ENCODE measurements at regions not wholly inside any gene's neighbourhood (a gene's known extent, or its start where the extent isn't known, plus 50 kb on each side); places are given as distances from the start of the nearest gene placed in this dataset.
A peak's percentile ranks its signal among the peaks of the same experiment; 100 is the strongest.
"Not testable (repeated sequence)": the region's sequence is repeated elsewhere in the genome, so short reads cannot be mapped to it uniquely, and the experiment has no call there.

DNA sequence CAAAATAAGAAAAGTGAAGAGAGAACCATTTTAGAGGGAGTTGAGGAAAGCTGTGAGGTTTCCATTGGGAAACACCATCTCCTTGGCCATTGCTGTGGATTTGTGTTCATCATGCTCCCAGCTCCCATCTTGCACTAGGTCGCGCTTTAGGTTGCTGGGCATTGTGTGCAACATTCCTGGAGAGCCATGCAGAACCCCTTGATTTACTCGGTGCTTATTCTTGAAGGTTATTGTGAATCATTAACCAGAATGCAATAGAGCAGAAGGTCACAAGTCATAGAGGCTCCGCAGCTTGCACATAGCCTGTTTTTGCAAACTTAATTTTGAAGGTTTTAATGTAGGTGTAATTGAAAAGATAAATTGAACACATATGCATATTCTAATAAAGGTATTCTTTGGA is 239.2 kb upstream of the IL12A start:
- DNase-seq: no peak

- no peak for DNase-seq
Observed at GRCh38 chr3:159751146-159751545, 237.5 kb upstream of the IL12A start.

GRCh38 chr3:159751752-159752151 is 236.9 kb upstream of the IL12A start:
- no peak for DNase-seq

GRCh38 chr3:159756279-159757207 is 232.1 kb upstream of the IL12A start:
- not testable (repeated sequence) for DNase-seq

DNA sequence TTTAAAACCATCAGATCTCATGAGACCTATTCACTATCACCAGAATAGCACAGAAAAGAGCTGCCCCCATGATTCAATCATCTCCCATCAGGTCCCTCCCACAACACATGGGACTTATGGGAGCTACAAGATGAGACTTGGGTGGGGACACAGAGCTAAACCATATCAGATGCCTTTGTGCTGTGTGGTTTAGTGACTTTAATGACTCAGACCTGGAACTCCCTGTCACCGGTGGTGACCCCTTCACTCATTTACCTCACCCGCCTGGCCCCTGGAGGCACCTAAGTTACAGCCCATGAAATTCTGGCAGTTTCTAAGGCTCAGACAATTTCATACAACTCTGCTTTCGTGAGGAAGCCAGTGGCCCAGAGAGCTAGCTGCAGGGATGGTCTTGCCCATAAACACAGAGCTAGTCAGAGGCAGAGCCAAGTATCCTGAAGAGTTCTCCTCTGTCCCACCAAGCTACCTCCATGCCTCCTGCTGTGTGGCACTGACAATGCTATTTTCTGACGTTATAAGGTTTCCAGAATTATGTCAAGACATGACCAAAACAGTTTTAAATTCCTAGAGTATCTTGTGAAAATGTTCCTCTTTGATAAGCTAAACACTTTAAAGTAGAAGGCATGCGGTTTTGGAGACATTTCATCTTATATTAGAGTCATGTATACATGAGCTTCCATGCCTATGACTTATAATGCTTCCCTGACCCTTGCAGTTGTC is 231.1 kb upstream of the IL12A start:
- DNase-seq: no peak

GRCh38 chr3:159760046-159760445 is 228.6 kb upstream of the IL12A start:
- no peak for DNase-seq

DNA sequence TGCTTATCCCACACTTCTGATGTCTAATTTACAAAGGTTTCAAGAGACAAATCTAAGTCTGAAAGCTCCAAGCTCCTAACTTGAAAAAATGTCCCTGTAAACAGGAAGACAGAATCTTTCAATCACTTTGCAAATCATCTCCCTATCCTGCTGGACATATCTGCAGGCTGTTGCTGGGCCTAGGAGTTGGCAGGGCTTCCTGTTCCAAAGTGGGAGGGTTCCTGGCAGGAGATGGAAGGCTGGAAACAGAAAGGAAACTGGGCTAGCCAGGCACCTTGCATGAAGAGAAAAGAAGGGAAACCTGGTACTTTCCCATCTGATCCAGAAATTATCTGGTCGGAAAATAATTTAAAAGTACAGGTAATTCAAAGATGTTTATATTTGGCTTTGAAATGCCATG is 227.3 kb upstream of the IL12A start:
- DNase-seq: no peak

GRCh38 chr3:159761848-159762635 is 226.6 kb upstream of the IL12A start:
- DNase-seq: no peak

GRCh38 chr3:159763011-159763601 is 225.5 kb upstream of the IL12A start:
- DNase-seq: peak; percentile 65

GRCh38 chr3:159763602-159764489 is 224.8 kb upstream of the IL12A start:
- DNase-seq: peak; percentile 80

DNA sequence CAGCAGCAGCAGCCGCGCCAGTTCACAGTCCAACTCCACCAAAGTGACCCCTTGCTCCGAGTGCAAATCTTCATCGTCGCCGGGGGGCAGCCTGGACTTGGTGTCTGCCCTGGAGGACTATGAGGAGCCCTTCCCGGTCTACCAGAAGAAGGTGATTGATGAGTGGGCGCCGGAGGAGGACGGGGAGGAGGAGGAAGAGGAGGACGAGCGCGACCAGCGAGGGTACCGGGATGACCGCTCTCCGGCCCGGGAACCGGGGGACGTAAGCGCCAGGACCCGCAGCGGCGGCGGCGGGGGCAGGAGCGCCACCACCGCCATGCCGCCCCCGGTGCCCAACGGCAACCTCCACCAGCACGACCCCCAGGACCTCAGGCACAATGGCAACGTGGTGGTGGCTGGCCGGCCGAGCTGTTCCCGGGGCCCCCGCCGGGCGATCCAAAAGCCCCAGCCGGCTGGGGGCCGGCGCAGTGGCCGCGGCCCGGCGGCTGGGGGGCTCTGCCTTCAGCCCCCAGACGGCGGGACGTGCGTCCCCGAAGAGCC is 224.1 kb upstream of the IL12A start:
- peak; percentile 52 for DNase-seq

- DNase-seq: peak; percentile 54
Observed at GRCh38 chr3:159765030-159765859, 223.4 kb upstream of the IL12A start.

DNA sequence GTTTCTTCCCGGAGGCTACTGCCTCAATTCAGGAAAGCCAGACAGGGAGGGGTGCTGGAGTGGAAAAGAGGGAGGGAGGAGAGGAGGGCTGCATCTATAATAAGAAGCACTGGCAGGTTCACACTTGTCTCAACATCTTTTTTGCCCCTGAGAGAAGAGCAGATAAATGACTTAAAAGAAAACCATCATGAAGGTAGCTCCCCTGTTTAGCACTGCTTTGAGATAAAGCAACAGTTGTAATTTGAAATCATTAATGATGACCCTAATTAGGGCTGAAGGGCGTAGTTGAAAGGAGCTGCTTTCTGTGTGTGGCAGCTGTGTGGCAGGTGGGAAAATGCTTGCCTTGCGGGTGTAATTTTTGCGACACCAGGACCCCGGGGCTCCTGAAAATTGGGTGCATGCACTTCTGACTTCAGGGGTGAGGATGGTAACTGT is 222.8 kb upstream of the IL12A start:
- no peak for DNase-seq

DNA sequence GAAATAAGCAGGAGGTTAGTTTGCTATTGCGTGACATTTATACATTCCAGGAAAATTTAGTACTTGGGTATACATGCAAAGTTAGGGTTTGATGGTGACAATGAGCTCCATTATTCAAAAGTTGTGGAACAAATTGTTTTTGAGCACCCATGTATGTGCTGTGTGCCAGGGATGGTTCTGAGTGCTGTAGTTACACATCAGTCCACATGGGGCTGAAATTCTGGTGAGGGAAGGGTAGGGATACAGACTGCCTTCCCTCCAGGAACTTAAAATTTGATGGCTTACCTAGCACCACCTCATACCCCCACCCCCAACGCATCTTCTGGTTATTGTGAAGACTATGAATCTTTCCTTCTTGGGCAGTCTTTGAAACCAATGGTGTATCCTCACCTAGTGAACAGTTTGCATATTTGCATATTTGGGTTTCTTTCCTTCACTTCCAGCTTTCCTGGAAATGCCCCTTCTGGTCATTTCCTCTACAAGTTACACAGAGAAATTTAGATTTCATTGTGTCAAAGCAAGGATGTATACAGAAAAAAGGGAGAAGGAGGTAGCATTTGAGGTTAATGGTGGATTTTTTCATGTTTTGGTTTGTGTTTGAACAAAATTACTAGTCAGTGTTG is 222.0 kb upstream of the IL12A start:
- no peak for DNase-seq

GRCh38 chr3:159770998-159771397 is 217.6 kb upstream of the IL12A start:
- DNase-seq: no peak

GRCh38 chr3:159771865-159772611 is 216.6 kb upstream of the IL12A start:
- no peak for DNase-seq

- DNase-seq: no peak
Observed at GRCh38 chr3:159773706-159774105, 214.9 kb upstream of the IL12A start.

GRCh38 chr3:159775372-159775961 is 213.2 kb upstream of the IL12A start:
- DNase-seq: no peak

DNA sequence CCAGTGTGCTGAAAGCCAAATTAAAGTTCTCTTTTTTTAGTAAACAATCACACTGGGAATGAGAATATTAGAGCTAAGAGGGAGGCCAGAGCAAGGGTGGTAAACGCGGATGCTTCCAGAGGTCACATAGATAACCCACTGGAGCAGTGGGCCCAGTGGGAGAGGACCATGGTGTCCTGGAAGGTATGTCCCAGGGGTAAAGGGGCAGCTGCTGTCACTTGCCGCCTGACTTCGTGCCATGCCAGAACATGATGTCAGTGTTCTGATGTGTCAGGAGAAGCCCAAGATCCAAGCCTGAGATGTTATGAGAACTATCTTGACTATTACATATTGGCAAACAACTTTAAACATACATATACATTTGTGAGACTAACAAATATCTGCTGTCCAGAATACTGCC is 211.9 kb upstream of the IL12A start:
- no peak for DNase-seq

Measured in activated CD8-positive, alpha-beta memory T cell treated with anti-CD3 and anti-CD28 coated beads, Interleukin-2, amount 50 U/mL, for 48 hours (primary cell).